ENCODE measurements at regions not wholly inside any gene's neighbourhood (a gene's known extent, or its start where the extent isn't known, plus 50 kb on each side); places are given as distances from the start of the nearest gene placed in this dataset.

GRCh38 chr3:124263168-124263567 is 271.2 kb upstream of the ROPN1 start:
- TF ChIP-seq CTCF (conservative IDR thresholded peaks at IDR 0.05; ENCODE audit: low read length), result no peak
- no peak for TF ChIP-seq EZH2phosphoT487 (IDR thresholded peaks at IDR 0.05; ENCODE audit: borderline replicate concordance, low read depth, low read length)

Measured in OCI-LY7 (cell line).